RWPE2 (cell line): ENCODE measurements at regions not wholly inside any gene's neighbourhood (a gene's known extent, or its start where the extent isn't known, plus 50 kb on each side); places are given as distances from the start of the nearest gene placed in this dataset.

Experiments used
- ATAC-seq: fragments of 200-7000 bp; cut with Tn5 transposase; 3 replicates; pipeline ENCODE4 v1.9.1; 2021; ENCODE audit warnings: low read depth
- DNase-seq: peaks from one replicate; pipeline ENCODE4 v3.0.0-alpha.2; 2020; ENCODE audit warnings: low spot score
- H3K27ac ChIP-seq: fragments of 450-650 bp; 2 replicates; pipeline ENCODE4 v1.5.1; 2017; ENCODE audit warnings: mild to moderate bottlenecking; ENCODE audit not compliant: poor library complexity, severe bottlenecking
- H3K27me3 ChIP-seq: fragments of 250-450 bp; sonication (Bioruptor Pico); 2 replicates; pipeline ENCODE4 v1.5.1; 2021; ENCODE audit warnings: mild to moderate bottlenecking, moderate library complexity; ENCODE audit not compliant: insufficient read depth, poor library complexity, severe bottlenecking
- H3K36me3 ChIP-seq: fragments of 250-450 bp; sonication (Bioruptor Pico); 2 replicates; pipeline ENCODE4 v1.5.1; 2020; ENCODE audit warnings: low read depth, mild to moderate bottlenecking, moderate library complexity
- H3K4me1 ChIP-seq: fragments of 250-450 bp; sonication (Bioruptor Pico); 2 replicates; pipeline ENCODE4 v1.5.1; 2021; ENCODE audit warnings: mild to moderate bottlenecking, moderate library complexity; ENCODE audit not compliant: insufficient read depth, poor library complexity, severe bottlenecking
- H3K4me3 ChIP-seq: fragments of 250-450 bp; sonication (Bioruptor Pico); 2 replicates; pipeline ENCODE4 v1.5.1; 2021; ENCODE audit warnings: mild to moderate bottlenecking, moderate library complexity; ENCODE audit not compliant: severe bottlenecking
- H3K9me3 ChIP-seq: fragments of 250-450 bp; sonication (Bioruptor Pico); 2 replicates; pipeline ENCODE4 v1.5.1; 2021; ENCODE audit warnings: mild to moderate bottlenecking, moderate library complexity; ENCODE audit not compliant: severe bottlenecking
- TF ChIP-seq, protein P1 (sequence below): fragments of 450-650 bp; IDR thresholded peaks from one replicate; pipeline ENCODE4 v1.5.1; 2017; ENCODE audit warnings: mild to moderate bottlenecking, moderate library complexity; ENCODE audit not compliant: poor library complexity, severe bottlenecking

GRCh38 chr5:35561396-35561795, 56.3 kb upstream of the SPEF2 start:
- DNase-seq: no peak
- TF ChIP-seq, protein P1, sequence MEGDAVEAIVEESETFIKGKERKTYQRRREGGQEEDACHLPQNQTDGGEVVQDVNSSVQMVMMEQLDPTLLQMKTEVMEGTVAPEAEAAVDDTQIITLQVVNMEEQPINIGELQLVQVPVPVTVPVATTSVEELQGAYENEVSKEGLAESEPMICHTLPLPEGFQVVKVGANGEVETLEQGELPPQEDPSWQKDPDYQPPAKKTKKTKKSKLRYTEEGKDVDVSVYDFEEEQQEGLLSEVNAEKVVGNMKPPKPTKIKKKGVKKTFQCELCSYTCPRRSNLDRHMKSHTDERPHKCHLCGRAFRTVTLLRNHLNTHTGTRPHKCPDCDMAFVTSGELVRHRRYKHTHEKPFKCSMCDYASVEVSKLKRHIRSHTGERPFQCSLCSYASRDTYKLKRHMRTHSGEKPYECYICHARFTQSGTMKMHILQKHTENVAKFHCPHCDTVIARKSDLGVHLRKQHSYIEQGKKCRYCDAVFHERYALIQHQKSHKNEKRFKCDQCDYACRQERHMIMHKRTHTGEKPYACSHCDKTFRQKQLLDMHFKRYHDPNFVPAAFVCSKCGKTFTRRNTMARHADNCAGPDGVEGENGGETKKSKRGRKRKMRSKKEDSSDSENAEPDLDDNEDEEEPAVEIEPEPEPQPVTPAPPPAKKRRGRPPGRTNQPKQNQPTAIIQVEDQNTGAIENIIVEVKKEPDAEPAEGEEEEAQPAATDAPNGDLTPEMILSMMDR: no peak
- no peak overlapping the region for H3K4me3 ChIP-seq
- H3K36me3 ChIP-seq: no peaks in the 10 kb centered on the region
- peaks cover 12% of the 10 kb centered on the region for H3K9me3 ChIP-seq
- H3K27ac ChIP-seq: no peak overlapping the region
- no peak for ATAC-seq
- H3K27me3 ChIP-seq: no peaks in the 10 kb centered on the region
- H3K4me1 ChIP-seq: no peaks in the 10 kb centered on the region

- no peak for DNase-seq
Measured at GRCh38 chr5:35557748-35558147, 59.9 kb upstream of the SPEF2 start.

DNA sequence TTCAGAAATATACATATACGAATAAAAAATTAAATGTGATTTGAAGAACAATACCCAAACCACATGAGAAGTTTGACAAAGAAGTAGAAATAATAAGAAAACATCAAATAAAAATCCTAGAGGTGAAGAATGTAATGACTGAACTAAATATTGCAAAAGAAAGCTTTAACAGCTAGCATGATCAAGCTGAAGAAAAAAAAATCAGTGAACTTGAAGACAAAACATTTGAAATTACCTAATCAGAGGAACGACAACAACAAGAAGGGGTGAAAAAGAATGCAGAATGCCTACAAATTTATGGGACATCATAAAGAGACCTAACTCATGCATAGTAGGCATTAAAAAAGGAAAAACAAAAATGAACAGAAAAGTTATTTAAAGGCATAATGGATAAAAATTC, 60.5 kb upstream of the SPEF2 start:
- Histone ChIP-seq H3K9me3 (peaks cover 12% of the 10 kb centered on the region), H3K27ac (no peak overlapping the region), H3K4me1 (no peaks in the 10 kb centered on the region), H3K27me3 (peaks cover 12% of the 10 kb centered on the region), H3K4me3 (no peak overlapping the region), H3K36me3 (no peaks in the 10 kb centered on the region)
- TF ChIP-seq, protein P1: no peak
- DNase-seq (no peak), ATAC-seq (no peak)

More at GRCh38 chr5:35557748-35558147, 59.9 kb upstream of the SPEF2 start:
- Histone ChIP-seq H3K36me3 (no peaks in the 10 kb centered on the region), H3K9me3 (peaks cover 12% of the 10 kb centered on the region), H3K27ac (no peak overlapping the region), H3K4me3 (no peak overlapping the region), H3K4me1 (no peaks in the 10 kb centered on the region), H3K27me3 (peaks cover 12% of the 10 kb centered on the region)
- TF ChIP-seq, protein P1: no peak
- ATAC-seq: no peak

DNA sequence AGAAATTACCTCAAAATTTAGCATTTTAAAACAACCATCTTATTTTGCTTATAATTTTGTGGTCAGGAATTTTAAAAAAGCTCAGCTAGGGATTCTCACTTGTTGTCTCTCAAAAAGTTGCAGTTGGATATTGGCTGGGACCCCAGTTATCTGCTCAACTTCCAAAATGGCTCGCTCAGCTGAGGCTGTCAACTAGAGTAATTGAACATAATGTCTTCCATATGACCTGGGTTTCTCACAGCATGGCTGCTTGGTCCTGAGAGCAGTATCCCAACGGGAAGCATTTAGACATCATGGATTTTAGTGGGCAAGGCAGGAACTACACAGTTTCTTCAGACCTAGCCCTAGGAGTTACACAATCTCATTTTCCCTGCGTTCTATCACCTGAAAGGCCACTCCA, 63.6 kb upstream of the SPEF2 start:
- no peak for ATAC-seq
- H3K4me3 ChIP-seq: no peak overlapping the region
- no peak overlapping the region for H3K27ac ChIP-seq
- H3K9me3 ChIP-seq: peaks cover 12% of the 10 kb centered on the region
- H3K4me1 ChIP-seq: no peaks in the 10 kb centered on the region
- no peak for DNase-seq
- H3K36me3 ChIP-seq: no peaks in the 10 kb centered on the region
- peaks cover 30% of the 10 kb centered on the region for H3K27me3 ChIP-seq
- TF ChIP-seq, protein P1: no peak

GRCh38 chr5:35545190-35545589, 72.5 kb upstream of the SPEF2 start:
- TF ChIP-seq, protein P1: no peak
- Histone ChIP-seq H3K4me1 (no peaks in the 10 kb centered on the region), H3K27me3 (peaks cover 18% of the 10 kb centered on the region), H3K9me3 (no peaks in the 10 kb centered on the region), H3K27ac (no peak overlapping the region), H3K4me3 (no peak overlapping the region), H3K36me3 (no peaks in the 10 kb centered on the region)
- DNase-seq: no peak
- no peak for ATAC-seq
